Fibroblast of villous mesenchyme (primary cell): ENCODE measurements at regions not wholly inside any gene's neighbourhood (a gene's known extent, or its start where the extent isn't known, plus 50 kb on each side); places are given as distances from the start of the nearest gene placed in this dataset.

Experiments used
- DNase-seq: peaks from one replicate; pipeline ENCODE4 v3.0.0-alpha.2; 2010; ENCODE audit warnings: low read depth
- H3K4me3 ChIP-seq: 2 replicates; pipeline ENCODE4 v1.5.1; 2011; ENCODE audit warnings: low read depth, mild to moderate bottlenecking, low read length
- TF ChIP-seq, protein P1 (sequence below): IDR thresholded peaks from 2 replicates; pipeline ENCODE4 v1.5.1; 2012; ENCODE audit warnings: low read depth, mild to moderate bottlenecking, low read length; ENCODE audit not compliant: insufficient read depth

DNA sequence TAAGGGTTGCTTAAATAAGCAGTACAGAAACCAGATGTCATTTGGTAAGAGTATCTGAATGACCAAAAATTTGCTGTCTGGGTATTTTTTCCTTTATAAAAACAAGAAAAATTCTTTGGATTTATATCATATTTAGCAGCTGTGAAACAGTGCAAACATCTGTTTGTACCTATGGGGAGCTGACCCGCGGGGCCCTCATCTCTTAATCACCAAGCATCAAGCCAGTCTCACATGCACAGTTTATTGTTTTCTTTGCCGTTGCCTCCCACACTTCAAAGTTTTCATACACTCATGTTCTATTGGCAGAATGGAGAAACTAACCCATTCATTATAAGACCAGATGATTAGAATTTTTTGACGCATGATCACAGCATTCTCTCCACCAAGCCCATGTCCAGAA lies 142.2 kb downstream of the BMP4 start:
- no peak overlapping the region for H3K4me3 ChIP-seq
- TF ChIP-seq, protein P1, sequence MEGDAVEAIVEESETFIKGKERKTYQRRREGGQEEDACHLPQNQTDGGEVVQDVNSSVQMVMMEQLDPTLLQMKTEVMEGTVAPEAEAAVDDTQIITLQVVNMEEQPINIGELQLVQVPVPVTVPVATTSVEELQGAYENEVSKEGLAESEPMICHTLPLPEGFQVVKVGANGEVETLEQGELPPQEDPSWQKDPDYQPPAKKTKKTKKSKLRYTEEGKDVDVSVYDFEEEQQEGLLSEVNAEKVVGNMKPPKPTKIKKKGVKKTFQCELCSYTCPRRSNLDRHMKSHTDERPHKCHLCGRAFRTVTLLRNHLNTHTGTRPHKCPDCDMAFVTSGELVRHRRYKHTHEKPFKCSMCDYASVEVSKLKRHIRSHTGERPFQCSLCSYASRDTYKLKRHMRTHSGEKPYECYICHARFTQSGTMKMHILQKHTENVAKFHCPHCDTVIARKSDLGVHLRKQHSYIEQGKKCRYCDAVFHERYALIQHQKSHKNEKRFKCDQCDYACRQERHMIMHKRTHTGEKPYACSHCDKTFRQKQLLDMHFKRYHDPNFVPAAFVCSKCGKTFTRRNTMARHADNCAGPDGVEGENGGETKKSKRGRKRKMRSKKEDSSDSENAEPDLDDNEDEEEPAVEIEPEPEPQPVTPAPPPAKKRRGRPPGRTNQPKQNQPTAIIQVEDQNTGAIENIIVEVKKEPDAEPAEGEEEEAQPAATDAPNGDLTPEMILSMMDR, result no peak
- peak; percentile 33 for DNase-seq

- TF ChIP-seq, protein P1, result no peak
- no peak for DNase-seq
- H3K4me3 ChIP-seq, result no peak overlapping the region
Measured at GRCh38 chr14:53810221-53810620, 146.4 kb downstream of the BMP4 start.

GRCh38 chr14:53808042-53808441 lies 148.6 kb downstream of the BMP4 start:
- H3K4me3 ChIP-seq, result no peak overlapping the region
- TF ChIP-seq, protein P1, result no peak
- DNase-seq, result no peak

DNA sequence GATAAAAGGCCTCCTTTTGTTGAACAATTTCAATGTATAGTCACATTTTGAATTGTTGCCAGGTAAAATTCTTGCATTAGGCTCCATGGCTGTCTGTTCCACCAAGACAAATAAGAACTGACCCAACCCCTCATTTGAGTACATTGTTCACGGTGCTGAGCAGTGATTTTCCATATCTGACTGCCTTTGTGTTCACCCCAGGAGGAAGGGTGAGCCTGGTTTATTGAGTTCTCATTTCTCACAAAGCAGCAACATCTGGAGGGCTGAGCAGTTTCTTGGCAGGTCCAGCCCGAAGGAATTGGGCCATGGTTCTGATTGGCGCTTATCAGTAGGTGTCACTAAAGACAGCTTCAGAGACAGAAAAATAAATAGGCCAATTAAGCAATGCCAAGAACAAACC lies 149.1 kb downstream of the BMP4 start:
- TF ChIP-seq, protein P1, result no peak
- DNase-seq, result no peak
- H3K4me3 ChIP-seq, result no peak overlapping the region

DNA sequence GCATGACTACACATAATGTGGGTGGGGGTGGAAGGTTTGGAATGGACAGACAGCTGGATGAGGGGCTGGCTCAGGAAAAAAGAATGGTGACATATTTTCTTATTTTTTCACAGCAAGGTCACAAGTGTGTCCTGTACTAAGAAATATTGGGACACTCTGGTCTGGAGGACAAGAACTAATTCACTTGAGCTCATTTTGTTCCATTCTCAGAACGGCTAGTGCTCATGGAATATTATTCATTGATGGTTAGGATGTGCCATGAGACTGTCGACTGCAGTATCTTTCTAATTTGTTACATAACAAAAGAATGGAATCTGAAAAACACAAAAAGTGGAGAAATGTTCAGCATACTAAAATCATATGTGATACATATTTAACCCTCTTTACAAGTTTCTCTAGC lies 149.5 kb downstream of the BMP4 start:
- no peak for DNase-seq
- TF ChIP-seq, protein P1, result no peak
- H3K4me3 ChIP-seq, result no peak overlapping the region

- DNase-seq, result no peak
- H3K4me3 ChIP-seq, result no peak overlapping the region
- TF ChIP-seq, protein P1, result no peak
Measured at GRCh38 chr14:53796734-53797133, 159.9 kb downstream of the BMP4 start.

DNA sequence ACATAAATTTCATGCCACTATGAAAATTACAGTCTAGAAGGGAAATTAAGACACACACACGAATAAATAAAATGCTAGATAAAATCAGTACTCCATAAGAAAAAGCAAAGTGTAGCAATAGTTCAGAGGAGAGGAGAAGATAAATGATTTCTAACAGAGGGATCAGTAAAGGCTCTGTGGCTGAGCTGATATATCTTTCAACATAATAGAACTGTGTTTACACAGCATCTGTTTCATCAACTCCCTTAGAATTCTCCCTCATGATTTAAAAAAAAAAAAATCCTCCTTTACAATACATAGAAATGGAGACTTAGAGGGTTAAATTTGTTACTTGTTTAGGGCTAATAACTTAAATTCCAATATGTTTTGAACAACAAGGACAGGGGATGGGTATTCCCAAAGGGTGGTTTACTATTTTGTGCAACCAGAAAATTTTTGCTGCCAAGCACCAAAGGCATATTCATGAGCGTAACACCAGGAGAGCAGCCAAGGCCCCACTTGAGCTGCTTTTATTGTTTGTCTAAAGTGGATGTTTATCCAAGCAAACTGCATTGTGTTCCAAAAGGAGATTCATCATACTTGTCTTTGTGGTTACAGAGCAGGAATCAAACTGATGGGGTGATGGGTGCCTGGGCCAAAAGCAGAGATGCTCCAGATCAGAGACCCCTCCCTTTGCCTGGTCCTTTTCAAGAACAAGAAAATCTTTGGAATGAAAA lies 162.7 kb downstream of the BMP4 start:
- no peak for DNase-seq
- TF ChIP-seq, protein P1, result no peak
- H3K4me3 ChIP-seq, result no peak overlapping the region
